ENCODE measurements at regions not wholly inside any gene's neighbourhood (a gene's known extent, or its start where the extent isn't known, plus 50 kb on each side); places are given as distances from the start of the nearest gene placed in this dataset.

GRCh38 chr11:115848080-115848479, 343.9 kb upstream of the CADM1 start:
- no peaks in the 10 kb centered on the region for H3K4me1 Mint-ChIP-seq
- no peak for DNase-seq
- H3K27me3 Mint-ChIP-seq = no peaks in the 10 kb centered on the region
- ChIA-PET CTCF (no interaction called here), POLR2A (no interaction called here)
- no peak overlapping the region for H3K4me3 ChIP-seq (ENCODE audit: control insufficient read depth in 1 of 2, extremely low read depth in 1 of 2, low read length in 1 of 2)
- no peaks in the 10 kb centered on the region for H3K36me3 ChIP-seq (ENCODE audit: control insufficient read depth in 2 of 2, extremely low read depth in 1 of 2, insufficient read depth in 1 of 2, low read length in 1 of 2)
- ATAC-seq (replicated peaks in 1 of 4) = no peak
- no peak overlapping the region for H3K4me3 Mint-ChIP-seq
- no peaks in the 10 kb centered on the region for H3K4me1 ChIP-seq (ENCODE audit: control insufficient read depth in 1 of 2, extremely low read depth in 1 of 2, insufficient read depth in 2 of 2, low read length in 2 of 2)
- H3K27ac Mint-ChIP-seq = no peak overlapping the region
- H3K27ac ChIP-seq (ENCODE audit: low read length) = no peak overlapping the region
- WGBS (ENCODE audit: insufficient coverage) = no CpG with 5 or more reads among the region's 1 CpG
- no peaks in the 10 kb centered on the region for H3K36me3 Mint-ChIP-seq
- peaks cover 5 to 14% (median 6%) of the 10 kb centered on the region in 3 donors for H3K9me3 Mint-ChIP-seq
- H3K9me3 ChIP-seq = no peaks in the 10 kb centered on the region
- no peaks in the 10 kb centered on the region for H3K27me3 ChIP-seq (replicated peaks in 1 of 2; ENCODE audit: control insufficient read depth in 2 of 2, extremely low read depth in 1 of 2, insufficient read depth in 2 of 2, low read length in 1 of 2)

- CTCF ChIA-PET = no interaction called here
Measured at GRCh38 chr11:115845872-115846271, 341.7 kb upstream of the CADM1 start.

DNA sequence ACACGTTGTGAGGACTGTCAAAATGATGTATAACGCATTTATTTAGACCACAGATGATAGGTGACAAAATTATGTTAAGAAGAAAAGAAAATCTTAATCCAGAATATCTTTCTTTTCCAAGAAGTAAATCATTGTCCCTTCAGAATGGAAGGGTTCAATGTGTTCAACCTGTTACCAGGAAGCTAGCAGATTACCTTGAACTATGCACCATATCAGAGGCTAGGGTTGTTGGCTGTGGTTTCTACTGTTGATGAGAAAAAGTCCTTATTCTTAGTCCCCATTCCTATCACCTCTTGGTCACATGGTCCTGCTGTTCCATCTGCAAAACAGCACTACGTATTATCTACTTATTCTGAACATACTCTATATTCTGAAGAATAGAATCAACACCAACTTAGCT, 339.5 kb upstream of the CADM1 start:
- no peaks in the 10 kb centered on the region for H3K4me1 Mint-ChIP-seq
- peaks cover under 1 to 5% (median 5%) of the 10 kb centered on the region in 3 donors for H3K9me3 Mint-ChIP-seq
- no peak overlapping the region for H3K27ac Mint-ChIP-seq
- Histone ChIP-seq H3K36me3 (ENCODE audit: control insufficient read depth in 2 of 2, extremely low read depth in 1 of 2, insufficient read depth in 1 of 2, low read length in 1 of 2) (no peaks in the 10 kb centered on the region), H3K9me3 (no peaks in the 10 kb centered on the region), H3K27me3 (replicated peaks in 1 of 2; ENCODE audit: control insufficient read depth in 2 of 2, extremely low read depth in 1 of 2, insufficient read depth in 2 of 2, low read length in 1 of 2) (no peaks in the 10 kb centered on the region), H3K4me1 (ENCODE audit: control insufficient read depth in 1 of 2, extremely low read depth in 1 of 2, insufficient read depth in 2 of 2, low read length in 2 of 2) (no peaks in the 10 kb centered on the region), H3K27ac (ENCODE audit: low read length) (no peak overlapping the region), H3K4me3 (ENCODE audit: control insufficient read depth in 1 of 2, extremely low read depth in 1 of 2, low read length in 1 of 2) (no peak overlapping the region)
- no peaks in the 10 kb centered on the region for H3K36me3 Mint-ChIP-seq
- WGBS (ENCODE audit: insufficient coverage) = no CpG with 5 or more reads among the region's 3 CpGs
- POLR2A ChIA-PET = no interaction called here
- no peak overlapping the region for H3K4me3 Mint-ChIP-seq
- CTCF ChIA-PET = no interaction called here
- no peak for ATAC-seq (replicated peaks in 1 of 4)
- DNase-seq = no peak
- no peaks in the 10 kb centered on the region for H3K27me3 Mint-ChIP-seq

More at GRCh38 chr11:115845872-115846271, 341.7 kb upstream of the CADM1 start:
- DNase-seq = no peak
- H3K4me3 Mint-ChIP-seq = no peak overlapping the region
- no CpG with 5 or more reads among the region's 1 CpG for WGBS (ENCODE audit: insufficient coverage)
- no peaks in the 10 kb centered on the region for H3K4me1 Mint-ChIP-seq
- Histone ChIP-seq H3K27me3 (replicated peaks in 1 of 2; ENCODE audit: control insufficient read depth in 2 of 2, extremely low read depth in 1 of 2, insufficient read depth in 2 of 2, low read length in 1 of 2) (no peaks in the 10 kb centered on the region), H3K4me3 (ENCODE audit: control insufficient read depth in 1 of 2, extremely low read depth in 1 of 2, low read length in 1 of 2) (no peak overlapping the region), H3K9me3 (no peaks in the 10 kb centered on the region), H3K36me3 (ENCODE audit: control insufficient read depth in 2 of 2, extremely low read depth in 1 of 2, insufficient read depth in 1 of 2, low read length in 1 of 2) (no peaks in the 10 kb centered on the region), H3K4me1 (ENCODE audit: control insufficient read depth in 1 of 2, extremely low read depth in 1 of 2, insufficient read depth in 2 of 2, low read length in 2 of 2) (no peaks in the 10 kb centered on the region), H3K27ac (ENCODE audit: low read length) (no peak overlapping the region)
- ATAC-seq (replicated peaks in 1 of 4) = no peak
- H3K27ac Mint-ChIP-seq = no peak overlapping the region
- POLR2A ChIA-PET = no interaction called here
- H3K27me3 Mint-ChIP-seq = no peaks in the 10 kb centered on the region
- H3K9me3 Mint-ChIP-seq = peaks cover 5 to 19% (median 6%) of the 10 kb centered on the region in 3 donors
- H3K36me3 Mint-ChIP-seq = no peaks in the 10 kb centered on the region

GRCh38 chr11:115843111-115843510, 338.9 kb upstream of the CADM1 start:
- Histone ChIP-seq H3K27ac (ENCODE audit: low read length) (no peak overlapping the region), H3K4me3 (ENCODE audit: control insufficient read depth in 1 of 2, extremely low read depth in 1 of 2, low read length in 1 of 2) (no peak overlapping the region), H3K27me3 (replicated peaks in 1 of 2; ENCODE audit: control insufficient read depth in 2 of 2, extremely low read depth in 1 of 2, insufficient read depth in 2 of 2, low read length in 1 of 2) (no peaks in the 10 kb centered on the region), H3K4me1 (ENCODE audit: control insufficient read depth in 1 of 2, extremely low read depth in 1 of 2, insufficient read depth in 2 of 2, low read length in 2 of 2) (no peaks in the 10 kb centered on the region), H3K9me3 (no peaks in the 10 kb centered on the region), H3K36me3 (ENCODE audit: control insufficient read depth in 2 of 2, extremely low read depth in 1 of 2, insufficient read depth in 1 of 2, low read length in 1 of 2) (no peaks in the 10 kb centered on the region)
- no peaks in the 10 kb centered on the region for H3K36me3 Mint-ChIP-seq
- H3K4me3 Mint-ChIP-seq = no peak overlapping the region
- POLR2A ChIA-PET = no interaction called here
- H3K4me1 Mint-ChIP-seq = no peaks in the 10 kb centered on the region
- CTCF ChIA-PET = no interaction called here
- ATAC-seq (replicated peaks in 1 of 4) = no peak
- H3K27ac Mint-ChIP-seq = no peak overlapping the region
- DNase-seq = no peak
- no CpG with 5 or more reads among the region's 1 CpG for WGBS (ENCODE audit: insufficient coverage)
- peaks cover 0 to 5% (median 5%) of the 10 kb centered on the region in 3 donors for H3K9me3 Mint-ChIP-seq
- no peaks in the 10 kb centered on the region for H3K27me3 Mint-ChIP-seq

DNA sequence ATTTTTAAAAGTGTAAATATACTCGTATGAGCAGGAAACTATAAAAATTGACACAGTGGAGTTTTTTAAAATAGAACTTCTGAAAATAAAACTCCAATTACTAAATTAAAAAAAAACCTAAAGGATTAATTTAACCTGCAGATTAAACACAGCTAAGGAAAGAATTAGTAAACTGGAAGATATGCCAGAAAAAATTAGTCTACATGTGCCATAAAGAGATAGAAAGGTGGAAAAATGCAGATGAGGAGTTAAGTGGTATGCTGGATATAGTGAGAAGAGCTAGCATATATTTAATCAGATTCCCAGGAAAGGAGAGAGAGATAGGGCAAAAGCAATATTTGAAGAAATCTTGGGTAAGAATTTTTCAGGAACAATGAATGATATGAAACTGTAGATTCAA, 315.8 kb upstream of the CADM1 start:
- ChIA-PET POLR2A (no interaction called here), CTCF (no interaction called here)
- Histone ChIP-seq H3K4me1 (ENCODE audit: control insufficient read depth in 1 of 2, extremely low read depth in 1 of 2, insufficient read depth in 2 of 2, low read length in 2 of 2) (no peaks in the 10 kb centered on the region), H3K9me3 (no peaks in the 10 kb centered on the region), H3K36me3 (ENCODE audit: control insufficient read depth in 2 of 2, extremely low read depth in 1 of 2, insufficient read depth in 1 of 2, low read length in 1 of 2) (no peaks in the 10 kb centered on the region), H3K4me3 (ENCODE audit: control insufficient read depth in 1 of 2, extremely low read depth in 1 of 2, low read length in 1 of 2) (no peak overlapping the region), H3K27ac (ENCODE audit: low read length) (no peak overlapping the region), H3K27me3 (replicated peaks in 1 of 2; ENCODE audit: control insufficient read depth in 2 of 2, extremely low read depth in 1 of 2, insufficient read depth in 2 of 2, low read length in 1 of 2) (no peaks in the 10 kb centered on the region)
- Mint-ChIP-seq H3K27ac (no peak overlapping the region), H3K36me3 (no peaks in the 10 kb centered on the region), H3K4me1 (no peaks in the 10 kb centered on the region), H3K27me3 (no peaks in the 10 kb centered on the region), H3K4me3 (no peak overlapping the region), H3K9me3 (peaks cover 4 to 15% (median 12%) of the 10 kb centered on the region in 3 donors)
- WGBS (ENCODE audit: insufficient coverage) = no CpG with 5 or more reads among the region's 1 CpG
- no peak for DNase-seq
- ATAC-seq (replicated peaks in 1 of 4) = no peak

DNA sequence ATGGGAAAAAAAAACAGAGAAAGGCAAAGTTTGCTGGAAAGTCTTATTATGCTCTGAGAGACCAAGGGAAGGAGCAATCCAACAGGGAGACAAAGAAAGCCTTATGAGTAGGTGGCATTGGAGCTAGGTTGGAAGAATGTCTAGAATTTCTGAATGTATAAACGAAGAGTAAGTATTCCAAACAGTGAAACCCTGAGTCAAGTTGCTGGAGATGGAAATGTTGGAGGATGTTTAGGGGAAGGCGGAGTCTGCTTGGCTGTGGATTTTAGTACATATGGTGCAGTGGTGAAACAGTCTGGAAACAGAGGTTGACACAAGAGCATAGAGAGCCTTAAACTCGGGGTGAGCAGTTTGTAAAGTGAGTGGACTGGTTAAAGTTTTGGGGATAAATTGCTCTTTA, 314.8 kb upstream of the CADM1 start:
- H3K9me3 ChIP-seq = no peaks in the 10 kb centered on the region
- POLR2A ChIA-PET = no interaction called here
- H3K4me3 ChIP-seq (ENCODE audit: control insufficient read depth in 1 of 2, extremely low read depth in 1 of 2, low read length in 1 of 2) = no peak overlapping the region
- H3K4me1 ChIP-seq (ENCODE audit: control insufficient read depth in 1 of 2, extremely low read depth in 1 of 2, insufficient read depth in 2 of 2, low read length in 2 of 2) = no peaks in the 10 kb centered on the region
- ATAC-seq (replicated peaks in 1 of 4) (no peak), DNase-seq (no peak)
- H3K36me3 ChIP-seq (ENCODE audit: control insufficient read depth in 2 of 2, extremely low read depth in 1 of 2, insufficient read depth in 1 of 2, low read length in 1 of 2) = no peaks in the 10 kb centered on the region
- H3K4me1 Mint-ChIP-seq = no peaks in the 10 kb centered on the region
- no peak overlapping the region for H3K27ac ChIP-seq (ENCODE audit: low read length)
- WGBS (ENCODE audit: insufficient coverage) = 71% methylated on average over 2 of the region's 3 CpGs
- H3K4me3 Mint-ChIP-seq = no peak overlapping the region
- H3K27me3 ChIP-seq (replicated peaks in 1 of 2; ENCODE audit: control insufficient read depth in 2 of 2, extremely low read depth in 1 of 2, insufficient read depth in 2 of 2, low read length in 1 of 2) = no peaks in the 10 kb centered on the region
- H3K36me3 Mint-ChIP-seq = no peaks in the 10 kb centered on the region
- H3K27me3 Mint-ChIP-seq = no peaks in the 10 kb centered on the region
- H3K27ac Mint-ChIP-seq = no peak overlapping the region
- H3K9me3 Mint-ChIP-seq = peaks cover 4 to 15% (median 12%) of the 10 kb centered on the region in 3 donors
- CTCF ChIA-PET = no interaction called here

DNA sequence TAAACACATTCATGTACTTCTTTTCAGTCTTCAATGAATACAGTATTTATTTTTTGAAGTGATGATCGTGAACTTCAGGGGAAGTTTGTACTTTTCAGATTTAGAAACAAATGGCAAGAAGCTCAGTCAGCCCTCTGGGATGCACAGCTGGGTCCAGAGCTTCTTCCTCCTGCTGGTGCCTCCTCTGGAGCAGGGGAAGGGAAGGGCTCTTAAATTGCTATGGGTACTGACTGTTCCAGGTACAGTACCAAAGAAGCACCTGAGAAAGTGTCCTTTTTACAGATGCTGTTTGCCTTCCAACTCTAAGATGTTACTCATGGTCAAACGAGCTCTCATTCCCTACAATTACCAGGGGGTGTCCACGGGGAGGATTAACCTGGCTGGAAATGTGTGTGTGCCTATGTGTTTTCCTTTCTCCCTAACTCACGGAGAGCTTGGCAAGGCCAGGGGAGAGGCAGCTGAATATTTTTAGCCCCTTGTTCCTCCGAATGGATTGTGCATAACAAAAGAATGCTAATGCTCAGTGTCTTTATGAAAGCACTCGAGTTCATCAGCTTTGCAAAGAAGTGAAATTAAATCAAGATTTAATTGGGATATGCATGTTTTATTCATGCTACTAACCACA, 313.7 kb upstream of the CADM1 start:
- no peaks in the 10 kb centered on the region for H3K4me1 Mint-ChIP-seq
- no peaks in the 10 kb centered on the region for H3K36me3 Mint-ChIP-seq
- no peaks in the 10 kb centered on the region for H3K27me3 Mint-ChIP-seq
- Histone ChIP-seq H3K36me3 (ENCODE audit: control insufficient read depth in 2 of 2, extremely low read depth in 1 of 2, insufficient read depth in 1 of 2, low read length in 1 of 2) (no peaks in the 10 kb centered on the region), H3K4me1 (ENCODE audit: control insufficient read depth in 1 of 2, extremely low read depth in 1 of 2, insufficient read depth in 2 of 2, low read length in 2 of 2) (no peaks in the 10 kb centered on the region), H3K9me3 (no peaks in the 10 kb centered on the region), H3K4me3 (ENCODE audit: control insufficient read depth in 1 of 2, extremely low read depth in 1 of 2, low read length in 1 of 2) (no peak overlapping the region), H3K27me3 (replicated peaks in 1 of 2; ENCODE audit: control insufficient read depth in 2 of 2, extremely low read depth in 1 of 2, insufficient read depth in 2 of 2, low read length in 1 of 2) (no peaks in the 10 kb centered on the region), H3K27ac (ENCODE audit: low read length) (no peak overlapping the region)
- POLR2A ChIA-PET = no interaction called here
- DNase-seq (no peak), ATAC-seq (replicated peaks in 1 of 4) (no peak)
- H3K9me3 Mint-ChIP-seq = peaks cover 10 to 19% (median 14%) of the 10 kb centered on the region in 3 donors
- WGBS (ENCODE audit: insufficient coverage) = 60% methylated on average over 1 of the region's 6 CpGs
- H3K27ac Mint-ChIP-seq = no peak overlapping the region
- no peak overlapping the region for H3K4me3 Mint-ChIP-seq
- CTCF ChIA-PET = no interaction called here
